Gastroesophageal sphincter (tissue), 3 donors: ENCODE measurements at regions not wholly inside any gene's neighbourhood (a gene's known extent, or its start where the extent isn't known, plus 50 kb on each side); places are given as distances from the start of the nearest gene placed in this dataset.

Source experiments
- CTCF ChIP-seq, 4 experiments: fragments of 200-600 bp in 2 of 4; fragments of 450-650 bp in 2 of 4; sonication (generic) in 1 of 4; IDR thresholded peaks; one replicate each; pipeline ENCODE4 v1.5.1; 2017 to 2019; ENCODE audit warnings: antibody characterized with exemption in 4 of 4, mild to moderate bottlenecking in 2 of 4, moderate library complexity in 2 of 4
- EP300 ChIP-seq: sonication (generic); formaldehyde crosslinking; IDR thresholded peaks from one replicate; pipeline ENCODE4 v1.6.1; 2017; ENCODE audit warnings: antibody characterized with exemption, mild to moderate bottlenecking
- POLR2AphosphoS5 ChIP-seq: sonication (generic); formaldehyde crosslinking; IDR thresholded peaks from one replicate; pipeline ENCODE4 v1.6.1; 2017; ENCODE audit warnings: antibody characterized with exemption

- no peak for TF ChIP-seq POLR2AphosphoS5
- TF ChIP-seq CTCF (IDR thresholded peaks at IDR 0.05), result no peak
- TF ChIP-seq EP300, result no peak
These were observed 79.9 kb downstream of the DAD1 start for GRCh38 chr14:22509036-22509709.
